ENCODE measurements at regions not wholly inside any gene's neighbourhood (a gene's known extent, or its start where the extent isn't known, plus 50 kb on each side); places are given as distances from the start of the nearest gene placed in this dataset.

DNA sequence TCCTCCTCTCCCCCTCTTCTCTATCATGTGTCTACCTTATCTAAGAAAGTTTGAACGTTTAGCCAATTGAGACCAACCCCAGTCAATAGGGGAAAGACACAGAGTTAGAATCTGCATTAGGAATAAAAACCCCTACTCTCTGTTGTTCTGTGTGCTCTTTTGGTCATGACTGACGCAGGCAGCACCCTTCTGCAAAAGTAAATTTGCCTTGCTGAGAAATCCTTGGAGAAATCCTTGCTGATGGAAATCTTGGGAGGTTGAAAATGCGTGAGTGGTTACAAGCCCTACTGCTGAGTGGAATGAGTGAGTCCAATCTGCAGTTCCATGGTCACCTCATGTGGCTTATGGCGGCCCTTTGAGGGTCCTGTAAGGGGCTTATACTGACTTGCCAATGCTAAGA lies 145.2 kb downstream of the AASDHPPT start:
- CTCF ChIA-PET: no interaction called here

More for the DNA sequence above, 145.2 kb downstream of the AASDHPPT start:
- no peak overlapping the region for H3K4me2 ChIP-seq (ENCODE audit: insufficient read depth, low read length)
- TF ChIP-seq GATA2 (IDR thresholded peaks at IDR 0.05; ENCODE audit: insufficient read depth, insufficient read length, low read depth, low read length) (no peak), POLR2AphosphoS5 (IDR thresholded peaks at IDR 0.05; ENCODE audit: insufficient read depth, low read depth, low read length) (no peak), EZH2 (IDR thresholded peaks at IDR 0.05; ENCODE audit: borderline replicate concordance, low read depth, low read length, severe bottlenecking) (no peak), MYC (IDR thresholded peaks at IDR 0.05; ENCODE audit: low read depth, low read length) (no peak), FOS (IDR thresholded peaks at IDR 0.05; ENCODE audit: borderline replicate concordance, insufficient read depth, low read length) (no peak), JUN (IDR thresholded peaks at IDR 0.05; ENCODE audit: borderline replicate concordance, insufficient read depth, insufficient read length, low read depth) (no peak), POLR2A (IDR thresholded peaks at IDR 0.05; ENCODE audit: low read depth, low read length) (no peak)
- TF ChIP-seq, protein P1, sequence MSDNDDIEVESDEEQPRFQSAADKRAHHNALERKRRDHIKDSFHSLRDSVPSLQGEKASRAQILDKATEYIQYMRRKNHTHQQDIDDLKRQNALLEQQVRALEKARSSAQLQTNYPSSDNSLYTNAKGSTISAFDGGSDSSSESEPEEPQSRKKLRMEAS (IDR thresholded peaks at IDR 0.05; ENCODE audit: insufficient read depth, insufficient read length): no peak
- TF ChIP-seq, protein P2, sequence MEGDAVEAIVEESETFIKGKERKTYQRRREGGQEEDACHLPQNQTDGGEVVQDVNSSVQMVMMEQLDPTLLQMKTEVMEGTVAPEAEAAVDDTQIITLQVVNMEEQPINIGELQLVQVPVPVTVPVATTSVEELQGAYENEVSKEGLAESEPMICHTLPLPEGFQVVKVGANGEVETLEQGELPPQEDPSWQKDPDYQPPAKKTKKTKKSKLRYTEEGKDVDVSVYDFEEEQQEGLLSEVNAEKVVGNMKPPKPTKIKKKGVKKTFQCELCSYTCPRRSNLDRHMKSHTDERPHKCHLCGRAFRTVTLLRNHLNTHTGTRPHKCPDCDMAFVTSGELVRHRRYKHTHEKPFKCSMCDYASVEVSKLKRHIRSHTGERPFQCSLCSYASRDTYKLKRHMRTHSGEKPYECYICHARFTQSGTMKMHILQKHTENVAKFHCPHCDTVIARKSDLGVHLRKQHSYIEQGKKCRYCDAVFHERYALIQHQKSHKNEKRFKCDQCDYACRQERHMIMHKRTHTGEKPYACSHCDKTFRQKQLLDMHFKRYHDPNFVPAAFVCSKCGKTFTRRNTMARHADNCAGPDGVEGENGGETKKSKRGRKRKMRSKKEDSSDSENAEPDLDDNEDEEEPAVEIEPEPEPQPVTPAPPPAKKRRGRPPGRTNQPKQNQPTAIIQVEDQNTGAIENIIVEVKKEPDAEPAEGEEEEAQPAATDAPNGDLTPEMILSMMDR (IDR thresholded peaks at IDR 0.05; ENCODE audit: extremely low read depth in 1 of 2, insufficient read depth in 1 of 2, low read depth in 1 of 2, low read length in 2 of 2): no peak
- FAIRE-seq: no peak
- H3K79me2 ChIP-seq (ENCODE audit: control insufficient read depth, insufficient read depth, low read length): no peaks in the 10 kb centered on the region
- no peaks in the 10 kb centered on the region for H3K4me1 ChIP-seq (ENCODE audit: control insufficient read depth, extremely low read depth, insufficient read depth, low read length)
- H3K27me3 ChIP-seq (ENCODE audit: control insufficient read depth in 2 of 2, insufficient read depth in 2 of 2, low read length in 2 of 2): no peaks in the 10 kb centered on the region
- dilution Hi-C loops (cut with MboI; ENCODE audit: extremely low pct_ligation_motif_present, low sequenced_read_pairs): no loop called here
- H2AFZ ChIP-seq (ENCODE audit: low read depth, low read length): no peak overlapping the region
- POLR2A ChIA-PET: no interaction called here
- no peak for DNase-seq (ENCODE audit: low read depth, low spot score)
- H3K9me1 ChIP-seq (replicated peaks; ENCODE audit: control insufficient read depth, extremely low read depth, insufficient read depth, low read length): no peaks in the 10 kb centered on the region
- intact Hi-C loops (cut with micrococcal nuclease): no loop called here
- no peak overlapping the region for H3K9ac ChIP-seq (replicated peaks; ENCODE audit: extremely low read depth, insufficient read depth, low read length)
- H3K36me3 ChIP-seq (ENCODE audit: control insufficient read depth in 2 of 2, extremely low read depth in 1 of 2, insufficient read depth in 2 of 2, low read length in 2 of 2): no peaks in the 10 kb centered on the region
- no peaks in the 10 kb centered on the region for H3K9me3 ChIP-seq (replicated peaks; ENCODE audit: control insufficient read depth, insufficient read depth, low read length)
- BruUV-seq (replicated peaks): no TSS peak
- H3K27ac ChIP-seq (ENCODE audit: insufficient read depth, low read depth, low read length): no peak overlapping the region
- no peak overlapping the region for H3K4me3 ChIP-seq (replicated peaks in 1 of 3; ENCODE audit: insufficient read depth in 1 of 3, low read depth in 1 of 3, low read length in 3 of 3)
- no peaks in the 10 kb centered on the region for H4K20me1 ChIP-seq (replicated peaks; ENCODE audit: control insufficient read depth, extremely low read depth, insufficient read depth, low read length)

Measured in endothelial cell of umbilical vein (primary cell).